Fibroblast of villous mesenchyme (primary cell): ENCODE measurements at regions not wholly inside any gene's neighbourhood (a gene's known extent, or its start where the extent isn't known, plus 50 kb on each side); places are given as distances from the start of the nearest gene placed in this dataset.

Experiments used
- DNase-seq: peaks from one replicate; pipeline ENCODE4 v3.0.0-alpha.2; 2010; ENCODE audit warnings: low read depth
- H3K4me3 ChIP-seq: 2 replicates; pipeline ENCODE4 v1.5.1; 2011; ENCODE audit warnings: low read depth, mild to moderate bottlenecking, low read length
- CTCF ChIP-seq: IDR thresholded peaks from 2 replicates; pipeline ENCODE4 v1.5.1; 2012; ENCODE audit warnings: low read depth, mild to moderate bottlenecking, low read length; ENCODE audit not compliant: insufficient read depth

GRCh38 chr5:26232706-26233105, 805.7 kb downstream of the CDH9 start:
- no peak overlapping the region for H3K4me3 ChIP-seq
- DNase-seq, result no peak
- TF ChIP-seq CTCF, result no peak

- TF ChIP-seq CTCF, result no peak
- DNase-seq, result no peak
- no peak overlapping the region for H3K4me3 ChIP-seq
Observed at GRCh38 chr5:26231316-26231715, 807.1 kb downstream of the CDH9 start.

GRCh38 chr5:26229848-26230247, 808.5 kb downstream of the CDH9 start:
- H3K4me3 ChIP-seq, result no peak overlapping the region
- no peak for DNase-seq
- TF ChIP-seq CTCF, result no peak

GRCh38 chr5:26227245-26227644, 811.1 kb downstream of the CDH9 start:
- TF ChIP-seq CTCF, result no peak
- DNase-seq, result no peak

GRCh38 chr5:26205121-26205520, 833.3 kb downstream of the CDH9 start:
- no peak for TF ChIP-seq CTCF
- DNase-seq, result no peak
- H3K4me3 ChIP-seq, result no peak overlapping the region

More at GRCh38 chr5:26227245-26227644, 811.1 kb downstream of the CDH9 start:
- H3K4me3 ChIP-seq, result no peak overlapping the region

GRCh38 chr5:26193626-26194025, 844.8 kb downstream of the CDH9 start:
- TF ChIP-seq CTCF, result no peak
- DNase-seq, result no peak
- no peak overlapping the region for H3K4me3 ChIP-seq

GRCh38 chr5:26192486-26192885, 845.9 kb downstream of the CDH9 start:
- DNase-seq, result no peak
- TF ChIP-seq CTCF, result no peak
- no peak overlapping the region for H3K4me3 ChIP-seq
